ENCODE measurements at regions not wholly inside any gene's neighbourhood (a gene's known extent, or its start where the extent isn't known, plus 50 kb on each side); places are given as distances from the start of the nearest gene placed in this dataset.

- no peak overlapping the region for H3K9ac ChIP-seq (ENCODE audit: low read depth, low read length)
- H3K9me3 ChIP-seq (ENCODE audit: control insufficient read depth, insufficient read depth, low read length): no peaks in the 10 kb centered on the region
- H3K4me1 ChIP-seq (ENCODE audit: insufficient read depth, low read length): no peaks in the 10 kb centered on the region
These were observed 583.5 kb upstream of the FAT3 start for GRCh38 chr11:91641153-91641552.

GRCh38 chr11:91639359-91639758, 585.3 kb upstream of the FAT3 start:
- Histone ChIP-seq H3K4me1 (ENCODE audit: insufficient read depth, low read length) (no peaks in the 10 kb centered on the region), H3K9me3 (ENCODE audit: control insufficient read depth, insufficient read depth, low read length) (no peaks in the 10 kb centered on the region), H3K9ac (ENCODE audit: low read depth, low read length) (no peak overlapping the region), H3K36me3 (ENCODE audit: insufficient read depth, low read length) (no peaks in the 10 kb centered on the region)

More at GRCh38 chr11:91641153-91641552, 583.5 kb upstream of the FAT3 start:
- no peaks in the 10 kb centered on the region for H3K36me3 ChIP-seq (ENCODE audit: insufficient read depth, low read length)

- H3K36me3 ChIP-seq (ENCODE audit: insufficient read depth, low read length): no peaks in the 10 kb centered on the region
- H3K9ac ChIP-seq (ENCODE audit: low read depth, low read length): no peak overlapping the region
- H3K9me3 ChIP-seq (ENCODE audit: control insufficient read depth, insufficient read depth, low read length): no peaks in the 10 kb centered on the region
- no peaks in the 10 kb centered on the region for H3K4me1 ChIP-seq (ENCODE audit: insufficient read depth, low read length)
These were observed 593.5 kb upstream of the FAT3 start for GRCh38 chr11:91630916-91631673.

- H3K36me3 ChIP-seq (ENCODE audit: insufficient read depth, low read length): no peaks in the 10 kb centered on the region
- no peaks in the 10 kb centered on the region for H3K9me3 ChIP-seq (ENCODE audit: control insufficient read depth, insufficient read depth, low read length)
- no peaks in the 10 kb centered on the region for H3K4me1 ChIP-seq (ENCODE audit: insufficient read depth, low read length)
- H3K9ac ChIP-seq (ENCODE audit: low read depth, low read length): no peak overlapping the region
These were observed 599.1 kb upstream of the FAT3 start for GRCh38 chr11:91625495-91625894.

GRCh38 chr11:91624021-91624420, 600.6 kb upstream of the FAT3 start:
- Histone ChIP-seq H3K9ac (ENCODE audit: low read depth, low read length) (no peak overlapping the region), H3K36me3 (ENCODE audit: insufficient read depth, low read length) (no peaks in the 10 kb centered on the region), H3K4me1 (ENCODE audit: insufficient read depth, low read length) (no peaks in the 10 kb centered on the region), H3K9me3 (ENCODE audit: control insufficient read depth, insufficient read depth, low read length) (no peaks in the 10 kb centered on the region)

- Histone ChIP-seq H3K9me3 (ENCODE audit: control insufficient read depth, insufficient read depth, low read length) (no peaks in the 10 kb centered on the region), H3K9ac (ENCODE audit: low read depth, low read length) (no peak overlapping the region), H3K36me3 (ENCODE audit: insufficient read depth, low read length) (no peaks in the 10 kb centered on the region)
These were observed 615.9 kb upstream of the FAT3 start for GRCh38 chr11:91608677-91609076.

GRCh38 chr11:91596111-91596510, 628.5 kb upstream of the FAT3 start:
- H3K36me3 ChIP-seq (ENCODE audit: insufficient read depth, low read length): no peaks in the 10 kb centered on the region
- no peaks in the 10 kb centered on the region for H3K4me1 ChIP-seq (ENCODE audit: insufficient read depth, low read length)
- H3K9me3 ChIP-seq (ENCODE audit: control insufficient read depth, insufficient read depth, low read length): peaks cover 6% of the 10 kb centered on the region; the same call in 1 of the 2 replicates
- no peak overlapping the region for H3K9ac ChIP-seq (ENCODE audit: low read depth, low read length)

More at GRCh38 chr11:91608677-91609076, 615.9 kb upstream of the FAT3 start:
- H3K4me1 ChIP-seq (ENCODE audit: insufficient read depth, low read length): no peaks in the 10 kb centered on the region

- Histone ChIP-seq H3K9ac (ENCODE audit: low read depth, low read length) (no peak overlapping the region), H3K9me3 (ENCODE audit: control insufficient read depth, insufficient read depth, low read length) (peaks cover 6% of the 10 kb centered on the region; the same call in 1 of the 2 replicates), H3K4me1 (ENCODE audit: insufficient read depth, low read length) (no peaks in the 10 kb centered on the region), H3K36me3 (ENCODE audit: insufficient read depth, low read length) (no peaks in the 10 kb centered on the region)
These were observed 633.6 kb upstream of the FAT3 start for GRCh38 chr11:91591021-91591420.

- H3K36me3 ChIP-seq (ENCODE audit: insufficient read depth, low read length): no peaks in the 10 kb centered on the region
- no peak overlapping the region for H3K9ac ChIP-seq (ENCODE audit: low read depth, low read length)
- peaks cover 2% of the 10 kb centered on the region; the same call in 1 of the 2 replicates for H3K9me3 ChIP-seq (ENCODE audit: control insufficient read depth, insufficient read depth, low read length)
- no peaks in the 10 kb centered on the region for H3K4me1 ChIP-seq (ENCODE audit: insufficient read depth, low read length)
These were observed 637.5 kb upstream of the FAT3 start for GRCh38 chr11:91587131-91587530.

- H3K9ac ChIP-seq (ENCODE audit: low read depth, low read length): no peak overlapping the region
- H3K9me3 ChIP-seq (ENCODE audit: control insufficient read depth, insufficient read depth, low read length): no peaks in the 10 kb centered on the region; the same call in 1 of the 2 replicates
- no peaks in the 10 kb centered on the region for H3K4me1 ChIP-seq (ENCODE audit: insufficient read depth, low read length)
- H3K36me3 ChIP-seq (ENCODE audit: insufficient read depth, low read length): no peaks in the 10 kb centered on the region
These were observed 639.4 kb upstream of the FAT3 start for GRCh38 chr11:91585035-91585801.

GRCh38 chr11:91563176-91563575, 661.4 kb upstream of the FAT3 start:
- no peaks in the 10 kb centered on the region for H3K4me1 ChIP-seq (ENCODE audit: insufficient read depth, low read length)
- no peaks in the 10 kb centered on the region for H3K9me3 ChIP-seq (ENCODE audit: control insufficient read depth, insufficient read depth, low read length)

GRCh38 chr11:91560434-91560833, 664.2 kb upstream of the FAT3 start:
- H3K9me3 ChIP-seq (ENCODE audit: control insufficient read depth, insufficient read depth, low read length): no peaks in the 10 kb centered on the region
- no peaks in the 10 kb centered on the region for H3K36me3 ChIP-seq (ENCODE audit: insufficient read depth, low read length)
- no peaks in the 10 kb centered on the region for H3K4me1 ChIP-seq (ENCODE audit: insufficient read depth, low read length)
- H3K9ac ChIP-seq (ENCODE audit: low read depth, low read length): no peak overlapping the region

More at GRCh38 chr11:91563176-91563575, 661.4 kb upstream of the FAT3 start:
- Histone ChIP-seq H3K9ac (ENCODE audit: low read depth, low read length) (no peak overlapping the region), H3K36me3 (ENCODE audit: insufficient read depth, low read length) (no peaks in the 10 kb centered on the region)

- H3K9me3 ChIP-seq (ENCODE audit: control insufficient read depth, insufficient read depth, low read length): no peaks in the 10 kb centered on the region
- H3K36me3 ChIP-seq (ENCODE audit: insufficient read depth, low read length): no peaks in the 10 kb centered on the region
- no peaks in the 10 kb centered on the region for H3K4me1 ChIP-seq (ENCODE audit: insufficient read depth, low read length)
- no peak overlapping the region for H3K9ac ChIP-seq (ENCODE audit: low read depth, low read length)
These were observed 686.6 kb upstream of the FAT3 start for GRCh38 chr11:91538065-91538464.

GRCh38 chr11:91536366-91536765, 688.3 kb upstream of the FAT3 start:
- no peaks in the 10 kb centered on the region for H3K36me3 ChIP-seq (ENCODE audit: insufficient read depth, low read length)
- no peaks in the 10 kb centered on the region for H3K4me1 ChIP-seq (ENCODE audit: insufficient read depth, low read length)

GRCh38 chr11:91528965-91529364, 695.7 kb upstream of the FAT3 start:
- Histone ChIP-seq H3K9ac (ENCODE audit: low read depth, low read length) (no peak overlapping the region), H3K36me3 (ENCODE audit: insufficient read depth, low read length) (no peaks in the 10 kb centered on the region), H3K9me3 (ENCODE audit: control insufficient read depth, insufficient read depth, low read length) (no peaks in the 10 kb centered on the region), H3K4me1 (ENCODE audit: insufficient read depth, low read length) (no peaks in the 10 kb centered on the region)

More at GRCh38 chr11:91536366-91536765, 688.3 kb upstream of the FAT3 start:
- H3K9ac ChIP-seq (ENCODE audit: low read depth, low read length): no peak overlapping the region
- no peaks in the 10 kb centered on the region for H3K9me3 ChIP-seq (ENCODE audit: control insufficient read depth, insufficient read depth, low read length)

Measured in ES-I3 (cell line).